ENCODE measurements at regions not wholly inside any gene's neighbourhood (a gene's known extent, or its start where the extent isn't known, plus 50 kb on each side); places are given as distances from the start of the nearest gene placed in this dataset.

GRCh38 chr4:175176710-175177109 is 258.6 kb downstream of the ADAM29 start:
- no peak for TF ChIP-seq POLR2A (IDR thresholded peaks at IDR 0.05; ENCODE audit: low read length)
- no peak for TF ChIP-seq GATA1 (IDR thresholded peaks at IDR 0.05; ENCODE audit: low read depth, low read length)

Data from erythroblast (primary cell).